ENCODE measurements at regions not wholly inside any gene's neighbourhood (a gene's known extent, or its start where the extent isn't known, plus 50 kb on each side); places are given as distances from the start of the nearest gene placed in this dataset.

DNA sequence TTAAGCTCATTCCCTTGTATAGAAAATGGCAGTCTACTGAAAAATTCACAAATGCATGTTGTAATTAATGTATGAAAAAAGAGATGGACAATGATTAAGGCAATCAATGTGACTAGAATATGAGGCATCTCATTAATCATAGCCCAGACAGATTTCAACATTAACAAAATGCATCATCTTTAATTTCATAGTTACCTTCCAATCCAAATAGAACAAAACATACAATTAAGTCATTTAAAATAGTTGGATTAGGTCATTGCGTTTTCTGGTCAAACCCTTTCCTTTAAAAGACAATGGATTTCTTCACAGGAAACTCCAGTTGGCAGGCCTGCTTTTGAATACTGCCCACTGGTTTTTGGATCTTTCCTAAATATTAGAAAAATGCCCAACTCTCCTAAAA, 203.9 kb downstream of the HAO1 start:
- no peak overlapping the region for H3K27ac ChIP-seq
- TF ChIP-seq CTCF (conservative IDR thresholded peaks at IDR 0.05): no peak

DNA sequence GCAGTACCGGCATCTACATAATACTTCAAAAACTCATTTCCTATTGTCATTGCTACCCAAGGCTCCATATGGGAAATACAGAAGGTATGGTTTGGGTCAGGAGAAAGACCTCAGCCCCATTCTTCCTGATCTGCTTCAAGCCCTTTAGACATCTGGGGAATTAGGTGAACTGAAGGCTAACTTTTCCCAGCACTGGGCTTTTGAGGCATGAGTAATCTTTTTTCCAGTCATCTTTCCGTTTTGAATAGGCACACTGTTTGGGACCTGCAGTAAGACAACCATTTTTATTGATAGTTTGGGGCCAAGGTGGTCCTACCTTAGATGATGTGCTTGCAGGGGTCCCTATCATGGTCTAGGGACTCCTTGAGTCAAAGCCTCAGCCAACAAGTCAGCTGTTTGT, 198.4 kb downstream of the HAO1 start:
- no peak for TF ChIP-seq CTCF (conservative IDR thresholded peaks at IDR 0.05)
- H3K27ac ChIP-seq: no peak overlapping the region

DNA sequence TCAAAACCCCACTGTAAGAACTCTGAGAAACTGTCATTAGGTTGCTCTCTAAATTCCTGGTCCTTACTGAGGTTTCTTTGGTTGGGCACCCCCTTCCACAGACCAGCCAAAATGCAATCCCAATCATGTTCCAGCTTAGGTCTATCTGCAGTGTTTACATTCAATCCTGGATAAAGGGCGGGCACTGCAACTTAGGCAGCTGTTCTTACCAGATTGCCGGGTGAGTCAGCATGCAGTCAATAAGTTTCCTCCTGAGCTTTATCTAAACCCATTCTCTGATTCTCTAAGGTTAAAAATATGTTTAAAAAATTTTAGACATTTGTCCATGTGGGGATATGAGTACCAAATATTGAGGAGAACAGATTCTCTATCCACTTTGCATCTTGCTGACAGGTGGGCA, 197.8 kb downstream of the HAO1 start:
- no peak overlapping the region for H3K27ac ChIP-seq
- no peak for TF ChIP-seq CTCF (conservative IDR thresholded peaks at IDR 0.05)

- H3K27ac ChIP-seq: no peak overlapping the region
- no peak for TF ChIP-seq CTCF (conservative IDR thresholded peaks at IDR 0.05)
These were observed 195.8 kb downstream of the HAO1 start for GRCh38 chr20:7744411-7744810.

GRCh38 chr20:7748624-7749023, 191.6 kb downstream of the HAO1 start:
- TF ChIP-seq CTCF (conservative IDR thresholded peaks at IDR 0.05): no peak
- H3K27ac ChIP-seq: no peak overlapping the region

- no peak overlapping the region for H3K27ac ChIP-seq
- TF ChIP-seq CTCF (conservative IDR thresholded peaks at IDR 0.05): no peak
These were observed 186.2 kb downstream of the HAO1 start for GRCh38 chr20:7754102-7754501.

- H3K27ac ChIP-seq: no peak overlapping the region
- TF ChIP-seq CTCF (conservative IDR thresholded peaks at IDR 0.05): no peak
These were observed 181.9 kb downstream of the HAO1 start for GRCh38 chr20:7758406-7758805.
